GF-D8 (cell line): ENCODE measurements at regions not wholly inside any gene's neighbourhood (a gene's known extent, or its start where the extent isn't known, plus 50 kb on each side); places are given as distances from the start of the nearest gene placed in this dataset.
"Not testable (repeated sequence)": the region's sequence is repeated elsewhere in the genome, so short reads cannot be mapped to it uniquely, and the experiment has no call there.

Experiments used
- DNase-seq: peaks from one replicate; lab custom pipeline; 2025; lab: John Stamatoyannopoulos, UW

DNA sequence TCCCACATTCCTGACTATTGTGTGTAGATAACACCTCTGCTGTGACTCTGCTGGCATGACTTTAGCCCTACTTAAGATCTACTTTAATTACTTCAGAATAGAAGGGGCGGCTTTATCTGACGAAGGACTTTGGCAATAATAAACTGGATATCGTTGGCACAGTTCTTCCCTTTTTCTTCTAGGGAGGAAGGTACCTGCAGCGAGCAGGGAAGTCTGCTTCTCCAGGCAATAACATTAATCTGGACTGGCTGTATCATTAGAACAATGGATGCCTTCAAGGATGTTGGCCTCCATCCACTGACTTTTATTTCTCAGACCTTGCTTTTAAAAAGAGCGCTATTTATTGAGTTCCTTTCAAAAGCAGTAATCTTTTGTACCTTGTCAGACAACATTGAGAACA lies 172.6 kb upstream of the THSD7A start:
- no peak for DNase-seq

DNA sequence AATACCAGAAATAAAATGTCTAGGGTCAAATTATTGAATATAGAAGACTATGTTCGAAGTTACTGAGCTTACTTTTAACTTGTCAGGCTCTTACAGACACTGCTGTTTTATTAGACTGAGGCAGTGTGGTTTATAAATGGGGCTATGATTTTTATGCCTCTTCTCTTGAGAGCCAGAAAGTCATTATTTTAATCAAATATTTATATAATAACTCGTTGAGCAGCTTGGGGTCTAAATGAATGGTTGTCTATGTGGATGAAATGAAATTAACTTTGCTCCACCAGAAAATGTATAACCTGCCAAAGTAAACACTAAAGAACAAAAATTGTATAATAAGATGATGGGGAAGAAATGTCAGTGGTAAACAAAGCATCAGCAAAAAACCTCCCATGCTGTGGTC lies 175.6 kb upstream of the THSD7A start:
- DNase-seq = no peak

DNA sequence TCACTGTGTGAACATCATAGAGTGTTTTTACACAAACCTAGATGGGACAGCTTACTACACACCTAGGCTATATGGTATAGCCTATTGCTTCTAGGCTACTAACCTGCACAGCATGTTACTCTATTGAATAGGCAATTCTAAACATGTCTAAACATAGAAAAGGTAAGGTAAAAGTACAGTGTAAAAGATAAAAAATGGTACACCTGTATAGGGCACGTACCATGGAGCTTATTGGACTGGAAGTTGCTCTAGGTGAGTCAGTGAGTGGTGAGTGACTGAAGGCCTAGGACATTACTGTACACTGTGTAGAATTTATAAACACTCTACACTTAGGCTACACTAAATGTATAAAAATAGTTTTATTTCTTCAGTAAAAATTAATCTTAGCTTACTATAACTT lies 182.0 kb upstream of the THSD7A start:
- DNase-seq = no peak

DNA sequence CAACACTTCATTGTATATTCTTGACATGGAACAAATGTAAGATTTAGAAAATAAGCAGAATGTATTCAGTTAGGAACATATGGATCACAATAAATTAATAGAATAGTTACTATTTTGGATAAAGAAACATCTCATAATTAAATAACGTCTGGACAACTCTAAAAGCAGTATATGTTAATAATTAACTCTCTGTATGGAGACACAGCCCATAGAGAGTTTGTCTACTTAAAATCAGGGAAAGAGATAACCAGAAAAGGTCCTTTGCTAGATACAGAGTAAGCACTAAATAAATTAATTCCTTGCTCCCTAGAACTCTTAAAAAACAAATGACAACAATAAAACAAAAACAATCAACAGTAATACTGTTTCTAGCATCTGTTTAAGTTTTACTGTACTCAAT lies 184.4 kb upstream of the THSD7A start:
- no peak for DNase-seq

DNA sequence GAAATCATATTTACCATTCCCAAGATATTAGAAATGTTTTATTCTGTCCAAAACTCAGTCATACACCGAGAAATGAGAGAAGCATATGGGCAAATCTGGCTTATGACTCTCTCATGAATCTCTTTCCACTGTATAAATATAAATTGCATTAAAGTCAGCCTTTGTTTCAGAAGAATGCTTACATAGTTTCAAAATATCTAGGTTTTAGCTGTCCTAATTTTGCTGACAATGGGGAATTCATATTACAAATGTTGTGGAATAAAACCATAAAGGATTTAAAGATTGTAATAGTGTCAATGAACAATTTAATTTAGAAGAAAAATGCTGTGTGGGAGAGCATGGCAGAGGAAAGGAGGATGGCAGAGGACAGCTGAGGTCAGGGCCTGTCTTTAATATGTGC lies 185.0 kb upstream of the THSD7A start:
- DNase-seq = no peak

DNA sequence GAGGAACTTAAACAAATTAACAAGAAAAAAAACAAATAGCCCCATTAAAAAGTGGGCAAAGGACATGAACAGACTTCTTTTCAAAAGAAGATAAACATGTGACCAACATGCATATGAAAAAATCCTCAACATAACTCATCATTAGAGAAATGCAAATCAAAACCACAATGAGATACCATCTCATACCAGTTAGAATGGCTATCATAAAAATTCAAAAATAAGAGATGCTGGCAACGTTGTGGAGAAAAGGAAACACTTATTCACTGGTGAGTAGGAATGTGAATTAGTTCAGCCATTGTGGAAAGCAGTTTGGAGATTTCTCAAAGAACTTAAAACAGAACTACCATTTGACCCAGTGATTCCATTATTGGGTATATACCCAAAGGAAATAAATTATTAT lies 189.1 kb upstream of the TMEM106B start:
- not testable (repeated sequence) for DNase-seq

DNA sequence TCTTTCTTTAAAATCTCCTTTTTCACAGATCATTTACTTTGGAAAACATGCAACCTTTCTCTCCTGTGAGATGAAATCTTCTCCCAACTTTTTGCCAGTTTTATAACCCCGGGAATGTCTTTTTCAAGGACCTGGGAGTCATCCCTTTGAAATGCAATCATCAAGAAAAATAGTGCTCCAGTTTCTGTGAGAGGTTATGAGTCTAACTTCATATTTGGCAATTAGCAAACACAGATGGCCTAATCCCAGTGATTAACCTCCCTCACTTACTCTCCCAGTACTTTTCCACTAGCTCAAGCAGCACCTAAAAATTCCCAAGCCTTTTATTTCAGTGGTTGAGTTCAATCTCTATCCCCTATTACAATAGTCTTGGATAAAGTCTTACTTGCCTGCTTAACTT lies 185.8 kb upstream of the TMEM106B start:
- DNase-seq = no peak

DNA sequence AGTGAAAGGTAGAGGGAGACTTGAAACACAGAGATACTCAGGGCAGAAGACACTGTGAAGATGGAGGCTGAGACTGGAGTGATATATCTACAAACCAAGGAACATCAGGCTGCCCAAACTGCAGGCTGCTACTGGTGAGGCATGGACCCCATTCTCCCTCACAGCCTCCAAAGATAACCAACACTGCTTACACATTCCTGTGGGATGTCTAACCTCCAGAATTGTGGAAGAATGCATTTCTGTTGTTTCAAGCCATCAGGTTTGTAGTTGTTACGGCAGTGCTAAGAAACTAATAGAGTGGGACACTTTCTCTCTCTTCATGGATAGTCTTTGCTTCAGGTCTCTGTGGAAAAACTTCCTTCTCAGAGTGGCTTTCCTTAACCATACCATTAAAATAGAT lies 182.6 kb upstream of the TMEM106B start:
- no peak for DNase-seq

DNA sequence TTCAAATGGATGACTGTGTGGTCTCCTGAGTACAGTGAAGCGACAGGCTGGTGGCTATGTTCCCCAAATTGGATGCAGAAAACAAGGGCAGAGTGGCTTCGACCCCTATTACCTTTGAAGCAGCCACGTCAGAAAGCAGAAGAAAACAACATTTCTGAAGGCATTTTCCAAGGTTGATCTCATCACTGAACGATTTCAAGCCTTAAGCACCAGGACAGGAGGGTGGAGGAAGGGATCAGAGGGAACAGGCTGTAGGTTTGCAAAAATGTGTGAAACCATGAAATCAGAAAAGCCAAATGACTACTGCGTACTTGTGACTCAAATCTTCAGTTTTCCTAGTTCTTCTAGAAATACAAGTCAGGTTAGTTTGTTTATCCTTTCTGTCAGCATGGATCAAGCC lies 181.0 kb upstream of the TMEM106B start:
- DNase-seq = no peak

DNA sequence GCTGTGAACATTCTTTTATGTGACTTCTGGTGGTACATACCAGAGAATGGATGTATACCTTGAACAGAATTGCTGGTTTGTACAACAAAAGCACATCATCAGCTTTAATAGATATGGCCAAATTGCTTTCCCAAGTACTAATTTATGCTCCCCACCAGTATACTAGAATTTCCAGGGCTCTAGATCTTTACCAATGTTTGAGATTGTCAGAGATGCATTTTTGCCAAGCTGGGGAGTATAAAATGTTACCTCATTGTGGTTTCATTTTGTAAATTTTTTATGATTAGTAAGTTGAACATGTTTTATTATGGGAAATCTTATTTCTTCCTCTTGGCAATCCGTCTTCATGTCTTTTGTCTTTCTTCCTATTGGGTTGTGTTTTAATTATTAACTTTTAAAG lies 179.9 kb upstream of the TMEM106B start:
- DNase-seq = no peak

DNA sequence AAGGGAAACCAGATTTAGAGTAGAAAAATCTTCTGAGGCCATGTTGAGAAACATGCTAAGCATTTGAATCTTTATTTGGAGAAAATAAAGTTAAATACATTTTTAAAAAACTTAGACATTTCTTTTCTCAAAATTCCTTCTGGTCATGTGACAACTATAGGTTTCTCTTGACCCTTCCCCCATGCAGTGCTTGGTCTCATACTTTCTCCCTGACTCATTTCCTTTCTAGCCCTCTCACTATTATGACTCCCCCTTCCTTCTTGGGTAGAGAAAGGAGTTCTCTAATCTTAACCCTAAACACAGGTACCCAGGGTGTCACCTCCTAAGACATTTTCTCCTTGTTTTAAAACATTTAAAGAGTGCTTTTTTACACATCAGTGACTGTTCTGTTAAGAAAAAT lies 179.5 kb upstream of the TMEM106B start:
- DNase-seq = no peak

DNA sequence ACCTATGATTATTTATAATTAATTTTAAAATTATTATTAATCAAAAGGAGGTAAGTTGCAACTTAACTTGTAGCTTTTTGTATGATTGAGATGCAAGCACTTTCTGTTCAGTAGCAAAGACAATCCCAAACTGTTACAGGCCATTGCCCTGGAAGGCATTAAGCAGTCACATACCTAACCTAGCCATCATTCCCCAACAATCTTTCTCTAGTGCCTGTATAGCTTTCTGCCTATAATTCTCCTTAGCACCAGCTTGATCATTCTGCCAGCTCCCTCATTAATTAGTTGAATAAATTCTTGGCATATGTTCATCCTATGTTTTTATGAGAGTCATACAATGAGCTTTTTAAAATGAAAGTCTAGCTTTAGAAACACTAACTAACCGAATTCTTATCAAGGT lies 178.9 kb upstream of the TMEM106B start:
- DNase-seq = no peak

DNA sequence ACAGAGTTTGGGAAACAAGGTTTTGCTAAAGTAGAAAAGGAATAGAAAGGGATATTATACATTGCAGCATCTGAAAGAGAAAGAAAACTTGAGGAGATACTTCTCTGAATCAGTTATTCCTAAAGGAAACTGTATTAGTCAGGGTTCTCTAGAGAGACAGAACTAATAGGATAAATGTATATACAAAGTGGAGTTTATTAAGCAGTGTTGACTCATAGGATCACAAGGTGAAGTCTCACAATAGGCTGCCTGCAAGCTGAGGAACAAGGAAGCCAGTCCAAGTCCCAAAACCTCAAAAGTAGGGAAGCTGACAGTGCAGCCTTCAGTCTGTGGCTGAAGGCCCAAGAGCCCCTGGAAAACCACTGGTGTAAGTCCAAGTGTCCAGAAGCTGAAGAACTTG lies 167.6 kb upstream of the TMEM106B start:
- DNase-seq = not testable (repeated sequence)

DNA sequence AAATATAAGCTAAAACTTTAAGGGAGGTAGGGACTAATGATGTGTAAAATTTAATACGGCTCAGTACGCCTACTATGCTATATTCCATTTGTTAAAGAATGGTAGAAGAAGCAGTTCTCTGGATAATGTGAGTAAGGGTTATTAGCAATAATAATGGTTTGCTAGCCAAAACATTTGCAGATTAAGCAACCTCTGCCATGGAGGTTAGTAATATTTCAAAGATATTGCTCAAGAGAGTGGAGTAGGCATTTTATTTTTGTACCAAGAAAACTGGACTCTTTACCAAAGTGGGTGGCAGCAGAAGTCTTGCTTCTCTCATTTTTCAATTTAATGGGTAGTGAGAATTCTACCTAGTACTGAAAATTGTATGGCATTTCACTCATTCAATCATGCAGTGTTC lies 158.9 kb upstream of the TMEM106B start:
- no peak for DNase-seq

DNA sequence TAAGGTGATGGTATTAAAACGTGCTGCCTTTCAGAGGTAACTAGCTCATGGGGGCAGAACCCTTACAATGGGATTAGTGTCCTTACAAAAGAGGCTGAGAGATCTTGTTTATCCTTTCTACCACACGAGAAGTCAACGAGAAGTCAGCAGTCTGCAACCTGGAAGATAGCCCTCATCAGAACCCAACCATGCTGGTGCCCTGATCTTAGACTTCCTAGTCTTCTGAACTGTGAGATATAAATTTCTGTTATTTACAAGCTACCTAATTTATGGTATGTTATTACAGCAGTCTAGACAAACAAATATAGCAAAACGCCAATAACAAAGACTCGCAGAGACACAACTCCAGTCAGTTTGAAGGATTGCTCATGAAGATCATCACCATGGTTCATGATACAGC lies 157.5 kb upstream of the TMEM106B start:
- DNase-seq = no peak

DNA sequence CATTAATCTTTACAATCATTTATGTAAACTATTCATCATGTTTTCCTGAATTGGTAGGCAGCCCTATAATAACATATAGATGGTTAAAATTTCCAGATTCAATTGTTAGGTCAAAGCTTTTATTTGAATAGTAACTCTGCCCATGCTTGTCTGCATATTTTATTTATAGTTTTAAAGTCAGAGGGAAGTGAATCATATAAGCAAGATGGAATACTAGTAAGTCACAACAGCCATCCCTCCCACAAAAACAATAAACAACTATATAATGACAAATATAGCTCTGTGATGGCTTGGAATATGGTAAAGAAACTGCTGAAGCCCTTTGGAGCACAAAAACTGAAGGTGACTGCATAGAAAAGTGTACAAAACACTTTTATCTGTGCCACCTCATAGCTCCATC lies 156.3 kb upstream of the TMEM106B start:
- DNase-seq = no peak

DNA sequence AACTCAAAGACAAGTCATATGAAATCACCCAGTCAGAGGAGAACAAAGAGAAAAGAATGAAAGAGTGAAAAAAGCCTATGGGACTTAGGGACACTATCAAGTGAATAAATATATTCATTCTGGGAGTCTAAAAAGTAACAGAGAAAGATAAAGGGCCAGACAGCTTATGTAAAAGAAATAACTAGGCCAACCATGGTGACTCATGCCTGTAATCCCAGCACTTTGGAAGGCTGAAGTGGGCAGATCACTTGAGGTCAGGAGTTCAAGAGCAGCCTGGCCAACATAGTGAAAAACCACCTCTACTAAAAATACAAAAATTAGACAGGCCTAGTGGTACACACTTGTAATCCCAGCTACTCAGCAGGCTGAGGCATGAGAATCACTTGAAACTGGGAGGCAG lies 154.7 kb upstream of the TMEM106B start:
- DNase-seq = no peak

DNA sequence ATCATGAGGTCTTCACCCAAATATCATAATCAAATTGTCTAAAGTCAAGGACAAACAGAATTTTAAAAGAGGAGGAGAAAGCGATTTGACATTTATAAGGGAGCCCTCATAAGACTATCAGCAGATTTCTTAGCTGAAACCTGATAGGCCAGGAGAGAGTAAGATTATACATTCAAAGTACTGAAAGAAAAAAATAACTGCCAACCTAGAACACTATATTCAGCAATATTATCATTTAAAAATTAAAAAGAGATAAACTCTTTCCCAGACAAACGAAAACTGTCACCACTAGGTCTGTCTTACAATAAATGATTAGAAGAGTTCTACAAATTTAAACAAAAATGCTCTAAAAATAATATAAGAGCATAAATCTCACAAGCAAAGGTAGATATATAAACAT lies 154.1 kb upstream of the TMEM106B start:
- DNase-seq = no peak

DNA sequence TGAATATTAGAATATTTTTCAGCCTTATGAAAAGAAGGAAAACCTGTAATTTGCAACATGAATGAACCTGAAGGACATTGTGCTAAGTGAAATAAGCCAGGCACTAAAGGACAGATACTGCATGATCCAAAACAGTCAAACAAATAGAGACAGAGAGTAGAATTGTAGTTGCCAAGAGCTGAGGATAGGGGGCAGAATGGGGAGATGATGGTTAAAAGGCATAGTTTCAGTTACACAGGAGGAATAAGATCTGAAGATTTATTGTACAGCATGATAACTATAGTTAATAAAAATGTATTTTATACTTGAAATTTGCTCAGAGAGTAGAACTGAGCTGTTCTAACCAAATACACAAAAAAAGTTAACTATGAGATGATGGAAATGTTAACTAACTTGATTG lies 149.0 kb upstream of the TMEM106B start:
- DNase-seq = no peak

DNA sequence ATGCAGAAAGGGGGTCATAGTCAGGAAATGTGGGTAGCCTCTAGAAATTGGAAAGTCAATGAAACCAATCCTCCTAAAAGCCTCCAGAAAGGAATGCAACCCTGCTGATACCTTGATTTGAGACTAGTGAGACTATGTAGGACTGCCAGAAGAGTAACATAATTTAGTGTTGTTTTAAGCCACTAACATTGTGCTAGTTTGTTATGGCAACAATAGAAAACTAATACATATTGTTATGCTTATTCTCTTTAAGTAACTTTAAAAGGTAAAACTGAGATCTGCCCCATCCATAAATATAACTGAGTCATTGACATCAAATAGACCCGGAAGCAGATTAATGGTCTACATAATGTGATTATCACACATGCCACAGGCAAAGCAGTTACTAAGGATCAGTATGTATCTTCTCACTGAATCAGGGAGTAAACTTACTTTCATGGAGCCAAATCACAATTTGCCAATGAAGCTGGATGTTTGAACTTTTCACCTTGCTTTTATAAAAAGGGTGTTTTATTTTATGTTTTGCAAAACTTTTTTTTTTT lies 146.4 kb upstream of the TMEM106B start:
- DNase-seq = no peak

DNA sequence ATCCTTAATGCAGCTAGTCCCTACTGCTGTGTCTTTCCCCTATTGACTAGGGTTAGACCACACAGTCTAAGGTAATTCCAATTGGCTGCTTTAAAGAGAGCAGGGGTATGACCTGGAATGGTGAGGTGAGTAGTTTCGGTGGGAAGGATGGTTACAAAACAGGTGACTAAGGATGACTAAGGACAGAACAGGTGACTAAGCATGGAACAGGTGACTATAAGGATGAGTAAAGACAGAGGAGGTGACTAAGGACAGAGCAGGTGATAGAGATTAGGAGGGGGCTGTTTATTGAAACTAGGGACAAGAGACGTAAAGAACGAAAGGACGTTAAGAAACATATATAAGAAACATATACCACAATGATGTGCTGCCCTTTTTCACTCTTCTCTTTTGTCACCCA lies 145.1 kb upstream of the TMEM106B start:
- no peak for DNase-seq

DNA sequence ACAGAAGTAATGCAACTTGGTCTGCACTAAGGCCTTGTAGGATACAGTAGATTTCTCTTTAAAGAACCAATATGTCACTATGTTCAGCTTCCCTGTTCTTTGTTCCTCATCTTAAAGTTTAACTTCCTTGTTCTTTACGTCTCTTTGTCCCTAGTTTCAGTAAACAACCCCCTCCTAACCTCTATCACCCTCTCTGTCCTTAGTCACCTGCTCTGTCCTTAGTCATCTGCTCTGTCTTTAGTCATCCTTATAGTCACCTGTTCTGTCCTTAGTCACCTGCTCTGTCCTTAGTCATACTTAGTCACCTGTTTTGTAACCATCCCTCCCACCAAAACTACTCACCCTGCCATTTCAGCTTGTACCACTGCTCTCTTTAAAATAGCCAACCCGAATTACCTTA lies 144.6 kb upstream of the TMEM106B start:
- DNase-seq = no peak

DNA sequence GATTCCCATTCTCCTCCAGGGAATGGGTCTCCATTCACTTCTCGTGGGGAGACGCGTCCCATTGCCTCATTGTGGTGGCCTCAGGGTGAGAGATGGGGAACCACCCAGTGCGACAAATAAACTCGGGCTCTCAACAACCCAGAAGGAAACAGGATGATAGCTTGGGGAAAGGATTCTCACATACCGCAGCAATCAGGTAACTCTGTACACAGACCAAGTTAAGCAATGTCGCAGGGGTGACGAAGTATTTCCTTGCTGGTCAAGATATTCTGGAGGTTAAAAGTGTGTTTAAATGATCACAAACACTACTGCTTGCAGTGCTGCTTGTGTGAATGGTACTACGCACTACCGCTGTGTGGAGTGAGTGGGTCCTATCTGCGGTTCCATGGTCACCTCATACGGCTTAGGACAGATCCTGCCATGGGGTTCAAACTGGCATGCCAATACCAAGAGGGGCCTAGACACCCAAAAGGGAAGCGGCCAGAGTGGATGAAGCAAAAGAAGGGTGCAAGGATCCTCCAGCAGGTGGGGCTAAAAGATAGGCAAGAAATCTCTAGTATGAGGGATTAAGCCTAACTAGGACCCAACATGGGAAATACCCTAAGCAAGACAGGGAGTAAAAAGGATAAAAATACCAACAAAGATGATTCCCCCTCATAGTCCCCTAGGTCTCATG lies 143.8 kb upstream of the TMEM106B start:
- DNase-seq = no peak

DNA sequence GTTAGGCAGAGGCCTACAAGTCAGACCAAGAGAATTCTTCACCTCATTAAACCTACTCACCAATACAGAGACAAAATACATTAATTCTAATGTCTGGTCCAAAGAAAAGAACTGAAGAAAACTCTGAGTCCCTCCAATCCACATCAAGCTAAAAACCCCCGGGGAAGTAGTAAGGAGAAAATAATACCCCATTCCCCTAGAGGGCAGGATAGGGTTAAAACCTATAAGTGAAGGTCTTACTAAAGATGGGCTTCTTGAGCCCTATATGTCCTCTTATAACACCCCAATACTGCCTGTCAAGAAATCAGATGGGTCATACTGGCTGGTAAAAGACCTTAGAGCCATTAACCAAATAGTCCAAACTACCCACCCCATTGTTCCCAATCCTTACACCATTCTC lies 141.3 kb upstream of the TMEM106B start:
- DNase-seq = no peak

DNA sequence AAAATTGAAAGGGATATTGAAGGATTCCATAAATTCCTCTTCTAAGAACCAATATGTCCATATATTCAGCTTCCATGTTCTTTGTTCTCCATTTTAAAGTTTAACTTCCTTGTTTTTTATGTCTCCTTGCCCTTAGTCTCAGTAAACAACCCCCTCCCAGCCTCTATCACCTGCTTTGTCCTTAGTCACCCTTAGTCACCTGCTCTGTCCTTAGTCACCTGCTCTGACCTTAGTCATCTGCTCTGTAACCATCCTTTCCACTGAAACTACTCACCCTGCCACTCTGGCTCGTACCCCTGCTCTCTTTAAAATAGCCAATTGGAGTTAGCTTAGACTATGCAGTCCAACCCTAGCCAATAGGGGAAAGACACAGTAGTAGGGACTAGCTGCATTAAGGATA lies 136.2 kb upstream of the TMEM106B start:
- DNase-seq = no peak
